Neural progenitor cell (in vitro differentiated cells): ENCODE measurements at regions not wholly inside any gene's neighbourhood (a gene's known extent, or its start where the extent isn't known, plus 50 kb on each side); places are given as distances from the start of the nearest gene placed in this dataset.

Source experiments
- DNase-seq: peaks from one replicate; pipeline ENCODE4 v3.0.0-alpha.2; 2016; ENCODE audit warnings: low spot score
- H2AFZ ChIP-seq: fragments of 200-600 bp; sonication (generic); replicated peaks from 2 replicates; pipeline ENCODE4 v1.6.1; 2016; ENCODE audit warnings: antibody characterized with exemption
- H3F3A ChIP-seq: fragments of 200-600 bp; sonication (generic); 2 replicates; pipeline ENCODE4 v1.6.1; 2016; ENCODE audit warnings: antibody characterized with exemption, low read depth
- H3K27ac ChIP-seq: fragments of 200-600 bp; sonication (generic); 2 replicates; pipeline ENCODE4 v1.5.1; 2016; ENCODE audit warnings: mild to moderate bottlenecking
- H3K27me3 ChIP-seq: fragments of 200-600 bp; sonication (generic); 2 replicates; pipeline ENCODE4 v1.6.1; 2016; ENCODE audit warnings: mild to moderate bottlenecking, moderate library complexity
- H3K36me3 ChIP-seq: fragments of 200-600 bp; sonication (generic); 2 replicates; pipeline ENCODE4 v1.5.1; 2016
- H3K4me1 ChIP-seq: fragments of 200-600 bp; sonication (generic); 2 replicates; pipeline ENCODE4 v1.6.1; 2016; ENCODE audit warnings: mixed run types
- H3K4me2 ChIP-seq: fragments of 200-600 bp; sonication (generic); 2 replicates; pipeline ENCODE4 v1.6.1; 2016
- H3K4me3 ChIP-seq: fragments of 200-600 bp; sonication (generic); 2 replicates; pipeline ENCODE4 v1.5.1; 2016
- H3K79me2 ChIP-seq: fragments of 200-600 bp; sonication (generic); 2 replicates; pipeline ENCODE4 v1.6.1; 2016; ENCODE audit warnings: low read depth
- H3K9ac ChIP-seq: fragments of 200-600 bp; sonication (generic); 2 replicates; pipeline ENCODE4 v1.6.1; 2016
- H3K9me3 ChIP-seq: fragments of 200-600 bp; sonication (generic); 2 replicates; pipeline ENCODE4 v1.5.1; 2016; ENCODE audit warnings: low read depth
- H4K20me1 ChIP-seq: fragments of 200-600 bp; sonication (generic); 2 replicates; pipeline ENCODE4 v1.6.1; 2016; ENCODE audit warnings: low read depth
- H3K27ac Mint-ChIP-seq: 3 replicates; pipeline ENCODE4 v1.8.0; 2021; ENCODE audit warnings: mixed read lengths
- H3K27me3 Mint-ChIP-seq: 2 replicates; pipeline ENCODE4 v1.8.0; 2022; ENCODE audit warnings: low read depth, mild to moderate bottlenecking, inconsistent platforms, moderate library complexity, mixed read lengths; ENCODE audit not compliant: insufficient read depth
- H3K36me3 Mint-ChIP-seq: 3 replicates; pipeline ENCODE4 v1.8.0; 2021; ENCODE audit warnings: mixed read lengths
- H3K4me1 Mint-ChIP-seq: 3 replicates; pipeline ENCODE4 v1.8.0; 2021; ENCODE audit warnings: mixed read lengths
- H3K4me3 Mint-ChIP-seq: 3 replicates; pipeline ENCODE4 v1.8.0; 2021; ENCODE audit warnings: mild to moderate bottlenecking, moderate library complexity, mixed read lengths
- H3K9me3 Mint-ChIP-seq: 3 replicates; pipeline ENCODE4 v1.8.0; 2020; ENCODE audit warnings: mixed read lengths
- EZH2 ChIP-seq: fragments of 200-600 bp; sonication (generic); IDR thresholded peaks from 2 replicates; pipeline ENCODE4 v1.6.1; 2017; ENCODE audit warnings: antibody characterized with exemption, mild to moderate bottlenecking, moderate library complexity
- EZH2phosphoT487 ChIP-seq: fragments of 200-600 bp; sonication (generic); IDR thresholded peaks from 2 replicates; pipeline ENCODE4 v1.6.1; 2017; ENCODE audit warnings: antibody characterized with exemption
- TF ChIP-seq, protein P1 (sequence below): fragments of 200-600 bp; sonication (generic); IDR thresholded peaks from 2 replicates; pipeline ENCODE4 v1.5.1; 2017; ENCODE audit warnings: antibody characterized with exemption, mild to moderate bottlenecking

DNA sequence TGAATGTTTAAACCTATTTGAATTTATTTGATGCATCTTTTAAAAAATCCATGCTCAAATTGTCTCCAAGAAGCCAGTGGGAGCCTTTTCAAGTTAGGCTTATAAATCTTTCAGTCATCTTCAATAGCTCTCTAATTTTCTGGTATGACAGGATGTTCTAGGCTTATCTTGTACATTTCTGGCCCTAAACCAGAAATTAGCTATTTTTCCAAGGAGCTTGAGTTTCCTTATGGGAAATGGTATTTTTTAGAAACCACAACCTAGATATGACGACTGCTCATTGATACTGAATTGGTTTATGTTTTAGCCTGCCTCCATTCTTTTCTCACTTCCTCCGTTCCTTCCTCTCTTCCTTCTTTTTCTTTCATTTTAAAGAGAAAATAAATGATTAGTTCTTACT lies 172.3 kb downstream of the SPRY1 start:
- TF ChIP-seq EZH2 (no peak), EZH2phosphoT487 (no peak)
- TF ChIP-seq, protein P1, sequence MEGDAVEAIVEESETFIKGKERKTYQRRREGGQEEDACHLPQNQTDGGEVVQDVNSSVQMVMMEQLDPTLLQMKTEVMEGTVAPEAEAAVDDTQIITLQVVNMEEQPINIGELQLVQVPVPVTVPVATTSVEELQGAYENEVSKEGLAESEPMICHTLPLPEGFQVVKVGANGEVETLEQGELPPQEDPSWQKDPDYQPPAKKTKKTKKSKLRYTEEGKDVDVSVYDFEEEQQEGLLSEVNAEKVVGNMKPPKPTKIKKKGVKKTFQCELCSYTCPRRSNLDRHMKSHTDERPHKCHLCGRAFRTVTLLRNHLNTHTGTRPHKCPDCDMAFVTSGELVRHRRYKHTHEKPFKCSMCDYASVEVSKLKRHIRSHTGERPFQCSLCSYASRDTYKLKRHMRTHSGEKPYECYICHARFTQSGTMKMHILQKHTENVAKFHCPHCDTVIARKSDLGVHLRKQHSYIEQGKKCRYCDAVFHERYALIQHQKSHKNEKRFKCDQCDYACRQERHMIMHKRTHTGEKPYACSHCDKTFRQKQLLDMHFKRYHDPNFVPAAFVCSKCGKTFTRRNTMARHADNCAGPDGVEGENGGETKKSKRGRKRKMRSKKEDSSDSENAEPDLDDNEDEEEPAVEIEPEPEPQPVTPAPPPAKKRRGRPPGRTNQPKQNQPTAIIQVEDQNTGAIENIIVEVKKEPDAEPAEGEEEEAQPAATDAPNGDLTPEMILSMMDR = no peak
- H3K9me3 ChIP-seq = no peaks in the 10 kb centered on the region
- H2AFZ ChIP-seq = no peak overlapping the region

DNA sequence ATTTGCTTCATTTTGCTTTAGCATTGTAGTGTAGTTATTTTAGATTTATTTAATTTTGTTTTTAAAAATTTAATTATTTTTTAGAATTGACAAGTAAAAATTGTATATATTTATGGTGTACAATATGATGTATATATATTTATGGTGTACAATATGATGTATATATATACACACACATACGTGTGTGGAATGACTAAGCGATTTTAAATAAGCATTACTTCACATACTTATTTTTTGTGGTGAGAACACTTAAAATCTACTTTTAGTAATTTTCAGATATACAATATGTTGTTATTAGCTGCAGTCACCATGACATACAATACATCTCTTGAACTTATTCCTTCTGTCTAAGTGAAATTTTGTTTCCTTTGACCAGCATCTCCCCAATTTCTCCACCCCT lies 172.9 kb downstream of the SPRY1 start:
- Histone ChIP-seq H3F3A (no peaks in the 10 kb centered on the region), H3K9me3 (no peaks in the 10 kb centered on the region), H3K9ac (no peak overlapping the region), H2AFZ (no peak overlapping the region), H3K27me3 (no peaks in the 10 kb centered on the region), H3K36me3 (no peaks in the 10 kb centered on the region), H3K4me3 (no peak overlapping the region), H3K4me1 (no peaks in the 10 kb centered on the region), H3K4me2 (no peak overlapping the region), H4K20me1 (no peaks in the 10 kb centered on the region), H3K79me2 (no peaks in the 10 kb centered on the region), H3K27ac (no peak overlapping the region)
- TF ChIP-seq EZH2phosphoT487 (no peak), EZH2 (no peak)
- H3K27me3 Mint-ChIP-seq = no peaks in the 10 kb centered on the region
- peaks cover 2% of the 10 kb centered on the region for H3K36me3 Mint-ChIP-seq
- H3K27ac Mint-ChIP-seq = no peak overlapping the region
- DNase-seq = no peak
- H3K4me1 Mint-ChIP-seq = peaks cover 5% of the 10 kb centered on the region
- no peak overlapping the region for H3K4me3 Mint-ChIP-seq
- peaks cover 30% of the 10 kb centered on the region for H3K9me3 Mint-ChIP-seq

More for the DNA sequence above, 172.3 kb downstream of the SPRY1 start:
- Histone ChIP-seq H3K36me3 (no peaks in the 10 kb centered on the region), H3K4me3 (no peak overlapping the region), H3K27me3 (no peaks in the 10 kb centered on the region), H4K20me1 (no peaks in the 10 kb centered on the region), H3K4me2 (no peak overlapping the region), H3K4me1 (no peaks in the 10 kb centered on the region), H3K79me2 (no peaks in the 10 kb centered on the region), H3K9ac (no peak overlapping the region), H3F3A (no peaks in the 10 kb centered on the region), H3K27ac (no peak overlapping the region)
- DNase-seq = no peak
- Mint-ChIP-seq H3K4me3 (no peak overlapping the region), H3K36me3 (peaks cover 2% of the 10 kb centered on the region), H3K27me3 (no peaks in the 10 kb centered on the region), H3K4me1 (peaks cover 5% of the 10 kb centered on the region), H3K9me3 (peaks cover 30% of the 10 kb centered on the region), H3K27ac (no peak overlapping the region)

DNA sequence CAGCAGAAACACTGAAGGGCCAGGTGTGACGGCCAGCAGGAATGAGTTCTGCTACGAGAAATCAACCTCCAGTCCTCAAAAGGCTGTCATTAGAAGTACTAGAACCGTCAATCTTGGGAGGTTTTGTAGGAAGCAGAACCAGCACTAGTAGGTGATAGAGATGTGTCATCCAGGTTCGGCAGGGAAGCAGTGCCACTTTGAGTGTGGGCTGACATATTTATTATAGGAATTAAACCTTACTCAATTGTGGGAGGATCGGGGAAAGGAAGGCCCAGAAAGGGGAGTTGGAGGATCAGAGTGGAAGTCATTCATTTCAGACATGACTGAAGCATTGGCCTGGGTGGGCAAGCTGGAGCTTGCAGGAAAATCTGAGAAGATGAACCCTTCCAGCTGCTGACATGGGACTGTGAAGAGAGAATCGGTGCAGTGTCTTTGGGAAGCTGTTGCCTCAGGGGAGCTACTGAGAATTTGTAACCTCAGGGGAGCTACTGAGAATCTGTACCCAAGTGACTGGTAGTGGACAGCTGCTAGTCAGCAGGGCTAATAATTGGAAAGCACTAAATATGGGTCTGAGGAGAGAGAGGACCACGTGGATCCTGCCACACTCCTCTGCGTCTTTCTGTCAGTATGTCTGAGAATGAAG lies 177.4 kb downstream of the SPRY1 start:
- Histone ChIP-seq H3K36me3 (no peaks in the 10 kb centered on the region), H3K9me3 (no peaks in the 10 kb centered on the region), H3F3A (no peaks in the 10 kb centered on the region), H3K9ac (no peak overlapping the region), H3K4me2 (no peak overlapping the region), H3K4me3 (no peak overlapping the region), H4K20me1 (no peaks in the 10 kb centered on the region), H3K27ac (no peak overlapping the region), H2AFZ (no peak overlapping the region), H3K4me1 (no peaks in the 10 kb centered on the region), H3K79me2 (no peaks in the 10 kb centered on the region), H3K27me3 (no peaks in the 10 kb centered on the region)
- Mint-ChIP-seq H3K36me3 (no peaks in the 10 kb centered on the region), H3K27ac (no peak overlapping the region), H3K4me3 (no peak overlapping the region), H3K9me3 (peaks cover 4% of the 10 kb centered on the region), H3K4me1 (peaks cover 18% of the 10 kb centered on the region), H3K27me3 (peaks cover 3% of the 10 kb centered on the region)
- DNase-seq = no peak
- TF ChIP-seq EZH2phosphoT487 = no peak
- TF ChIP-seq EZH2 = no peak
- TF ChIP-seq, protein P1 = no peak

DNA sequence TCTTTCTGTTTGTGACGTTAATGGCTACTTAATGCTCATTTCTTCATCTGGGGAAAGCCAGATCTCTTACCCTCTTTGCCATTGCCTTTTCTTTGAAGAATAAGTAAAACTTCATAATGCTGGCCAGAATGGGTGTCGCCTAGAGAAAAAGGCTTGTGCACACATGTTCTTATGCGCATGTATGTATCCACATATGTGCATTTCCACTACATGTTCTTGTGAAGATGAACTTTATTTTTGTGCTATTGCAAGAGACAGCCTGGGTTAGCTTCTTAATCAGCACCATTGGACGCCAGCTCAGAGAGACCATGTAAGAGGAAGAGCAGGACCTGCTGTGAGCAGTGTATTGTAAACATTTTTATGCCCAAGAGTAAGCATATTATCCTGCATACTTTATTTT lies 178.7 kb downstream of the SPRY1 start:
- H3F3A ChIP-seq = no peaks in the 10 kb centered on the region
- DNase-seq = no peak
- H2AFZ ChIP-seq = no peak overlapping the region
- H3K27ac ChIP-seq = no peak overlapping the region
- H3K9me3 ChIP-seq = no peaks in the 10 kb centered on the region
- peaks cover 4% of the 10 kb centered on the region for H3K27me3 Mint-ChIP-seq
- H3K4me3 Mint-ChIP-seq = no peak overlapping the region
- TF ChIP-seq, protein P1 = no peak
- TF ChIP-seq EZH2phosphoT487 = no peak
- no peak for TF ChIP-seq EZH2
- no peaks in the 10 kb centered on the region for H4K20me1 ChIP-seq
- H3K9ac ChIP-seq = no peak overlapping the region
- H3K79me2 ChIP-seq = no peaks in the 10 kb centered on the region
- peaks cover 5% of the 10 kb centered on the region for H3K9me3 Mint-ChIP-seq
- H3K4me3 ChIP-seq = no peak overlapping the region
- H3K36me3 Mint-ChIP-seq = no peaks in the 10 kb centered on the region
- no peaks in the 10 kb centered on the region for H3K36me3 ChIP-seq
- H3K27me3 ChIP-seq = no peaks in the 10 kb centered on the region
- H3K4me2 ChIP-seq = no peak overlapping the region
- H3K27ac Mint-ChIP-seq = no peak overlapping the region
- no peaks in the 10 kb centered on the region for H3K4me1 ChIP-seq
- H3K4me1 Mint-ChIP-seq = peaks cover 18% of the 10 kb centered on the region
